HG02588 (cell line): ENCODE measurements at regions not wholly inside any gene's neighbourhood (a gene's known extent, or its start where the extent isn't known, plus 50 kb on each side); places are given as distances from the start of the nearest gene placed in this dataset.
"Not testable (repeated sequence)": the region's sequence is repeated elsewhere in the genome, so short reads cannot be mapped to it uniquely, and the experiment has no call there.

Experiments
- ATAC-seq: cut with Tn5 transposase; IDR thresholded peaks from one replicate; pipeline ENCODE4 v1.9.1; 2021; ENCODE audit warnings: mild to moderate bottlenecking, moderate library complexity; ENCODE audit not compliant: unreplicated experiment

DNA sequence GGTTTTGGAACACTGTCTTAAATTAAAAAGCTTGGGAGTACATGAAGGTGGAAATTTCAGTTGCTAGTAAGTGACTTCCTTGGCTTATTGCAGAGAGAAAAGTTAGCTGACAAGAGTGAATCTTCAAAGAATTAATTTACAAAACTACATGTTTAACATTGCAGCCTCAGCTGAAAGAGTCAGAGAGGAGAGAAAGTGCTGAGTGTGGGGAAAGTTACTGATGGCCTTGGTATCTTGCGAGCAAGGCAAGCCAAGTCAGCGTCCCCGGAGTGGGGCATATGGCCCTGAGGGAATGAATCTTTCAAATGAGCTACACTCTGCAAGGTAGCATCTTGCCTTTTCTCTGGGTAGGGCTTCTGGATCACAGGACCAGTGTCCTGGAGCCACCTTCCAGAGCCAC, 131.3 kb downstream of the LPIN1 start:
- ATAC-seq, result no peak

- ATAC-seq, result not testable (repeated sequence)
Measured at GRCh38 chr2:11885253-11885652, 138.8 kb downstream of the LPIN1 start.

- not testable (repeated sequence) for ATAC-seq
Measured at GRCh38 chr2:11886899-11887298, 140.5 kb downstream of the LPIN1 start.

DNA sequence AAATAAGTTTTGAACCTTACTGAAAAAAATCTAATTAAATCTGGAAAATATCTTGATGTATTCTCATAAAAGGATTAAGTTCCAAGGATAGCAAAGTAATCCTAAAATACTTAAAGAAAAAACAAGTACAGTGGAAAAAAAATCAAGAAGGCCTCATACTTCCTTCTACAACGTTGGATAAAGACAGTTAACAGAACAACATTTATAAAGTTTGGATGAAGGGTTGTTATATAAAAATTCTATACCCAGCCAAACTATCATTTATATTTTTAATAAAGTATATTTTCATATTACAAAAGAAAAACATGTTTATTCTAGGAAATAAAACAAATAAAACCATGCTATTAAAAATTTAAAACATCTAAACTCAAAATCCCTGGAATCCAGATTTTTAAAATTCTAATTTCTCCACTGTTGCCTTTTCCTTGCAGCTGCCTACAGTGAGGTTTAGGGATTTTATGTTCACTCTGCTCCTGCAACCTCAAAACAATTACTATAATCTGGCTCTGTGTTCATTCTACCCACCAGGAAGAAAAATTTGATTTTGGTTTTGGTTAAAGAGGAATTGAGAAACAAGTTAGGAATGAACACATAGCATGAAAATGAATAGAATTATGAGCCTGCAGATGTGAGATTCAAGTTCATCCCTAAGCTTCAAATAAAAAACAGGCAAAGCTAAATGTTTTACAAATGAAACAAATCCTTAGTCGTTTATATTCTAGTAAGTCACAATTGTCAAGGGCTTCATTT, 142.8 kb downstream of the LPIN1 start:
- ATAC-seq, result no peak

GRCh38 chr2:11889854-11890253, 143.4 kb downstream of the LPIN1 start:
- ATAC-seq, result no peak

GRCh38 chr2:11891028-11891427, 144.6 kb downstream of the LPIN1 start:
- ATAC-seq, result no peak

DNA sequence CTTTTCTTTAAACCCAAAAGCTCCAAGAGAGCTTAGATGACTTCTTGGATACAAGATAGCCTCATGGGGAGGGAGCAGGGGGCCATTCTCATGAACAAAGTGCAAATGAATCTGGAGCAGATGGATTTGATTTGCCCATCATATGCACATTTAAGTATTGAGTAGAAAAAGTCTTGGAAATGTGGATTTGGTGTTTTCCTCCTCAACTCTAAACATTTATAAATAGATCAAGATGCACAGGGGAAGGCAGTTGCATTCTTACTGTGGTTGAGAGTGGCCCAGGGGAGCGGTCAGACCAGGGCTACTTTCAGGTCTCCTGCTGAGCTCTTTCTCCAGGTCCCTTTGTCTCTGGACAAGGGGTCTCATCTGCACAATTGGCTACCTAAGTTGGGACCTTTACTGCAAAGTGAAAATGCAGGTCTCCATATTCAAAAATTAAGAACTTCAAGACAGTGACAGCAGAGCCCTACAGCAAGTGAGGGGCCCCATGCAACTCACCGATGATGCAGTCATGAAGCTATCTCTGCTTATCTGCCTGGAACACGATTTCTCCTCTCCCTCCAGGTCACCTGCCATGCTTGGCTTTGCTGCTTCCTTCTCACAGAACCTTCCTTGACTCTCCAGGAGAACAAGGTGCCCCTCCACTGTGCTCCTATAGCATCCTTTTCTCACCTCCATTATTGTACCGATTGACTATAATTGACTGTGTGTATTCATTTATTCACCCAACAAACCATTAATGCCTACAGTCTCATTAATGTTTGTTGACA, 145.4 kb downstream of the LPIN1 start:
- no peak for ATAC-seq

DNA sequence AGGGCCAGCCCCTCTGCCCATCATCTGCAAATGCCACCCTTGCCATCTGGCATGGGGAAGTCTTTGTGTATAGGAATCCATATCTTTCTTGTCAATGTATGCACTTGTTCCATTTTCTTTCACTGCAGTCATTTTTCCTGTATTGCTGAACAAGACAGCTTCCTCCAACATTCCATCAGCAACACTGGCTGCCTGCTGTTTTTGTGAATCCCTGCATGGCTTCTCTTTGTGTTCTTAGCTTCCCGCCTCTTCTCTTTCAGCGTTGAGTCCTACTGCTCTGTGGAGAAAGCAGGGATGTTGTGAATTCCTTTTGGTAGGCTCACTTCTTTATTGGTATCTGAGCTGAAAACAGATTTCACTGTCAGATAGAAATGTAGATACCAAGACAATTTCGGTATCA, 150.0 kb downstream of the LPIN1 start:
- ATAC-seq, result no peak

- no peak for ATAC-seq
Measured at GRCh38 chr2:11898576-11898975, 152.1 kb downstream of the LPIN1 start.

GRCh38 chr2:11899264-11899818, 152.9 kb downstream of the LPIN1 start:
- ATAC-seq, result no peak

DNA sequence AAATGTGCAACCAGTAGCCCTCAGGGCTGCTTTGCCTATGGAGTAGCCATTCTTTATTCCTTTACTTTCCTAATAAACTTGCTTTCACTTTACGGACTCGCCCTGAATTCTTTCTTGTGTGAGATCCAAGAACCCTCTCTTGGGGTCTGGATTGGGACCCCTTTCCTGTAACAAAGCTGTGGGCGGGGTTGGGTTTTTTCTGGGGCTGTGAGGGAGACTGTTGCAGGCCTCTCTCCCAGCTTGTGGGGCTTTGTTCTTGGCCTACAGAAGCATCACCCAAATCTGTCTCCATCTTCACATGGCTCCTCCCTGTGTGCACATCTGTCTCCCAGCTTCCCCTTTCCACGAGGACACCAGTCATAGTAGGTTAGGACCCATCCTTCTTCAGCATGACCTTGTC, 154.5 kb downstream of the LPIN1 start:
- not testable (repeated sequence) for ATAC-seq

DNA sequence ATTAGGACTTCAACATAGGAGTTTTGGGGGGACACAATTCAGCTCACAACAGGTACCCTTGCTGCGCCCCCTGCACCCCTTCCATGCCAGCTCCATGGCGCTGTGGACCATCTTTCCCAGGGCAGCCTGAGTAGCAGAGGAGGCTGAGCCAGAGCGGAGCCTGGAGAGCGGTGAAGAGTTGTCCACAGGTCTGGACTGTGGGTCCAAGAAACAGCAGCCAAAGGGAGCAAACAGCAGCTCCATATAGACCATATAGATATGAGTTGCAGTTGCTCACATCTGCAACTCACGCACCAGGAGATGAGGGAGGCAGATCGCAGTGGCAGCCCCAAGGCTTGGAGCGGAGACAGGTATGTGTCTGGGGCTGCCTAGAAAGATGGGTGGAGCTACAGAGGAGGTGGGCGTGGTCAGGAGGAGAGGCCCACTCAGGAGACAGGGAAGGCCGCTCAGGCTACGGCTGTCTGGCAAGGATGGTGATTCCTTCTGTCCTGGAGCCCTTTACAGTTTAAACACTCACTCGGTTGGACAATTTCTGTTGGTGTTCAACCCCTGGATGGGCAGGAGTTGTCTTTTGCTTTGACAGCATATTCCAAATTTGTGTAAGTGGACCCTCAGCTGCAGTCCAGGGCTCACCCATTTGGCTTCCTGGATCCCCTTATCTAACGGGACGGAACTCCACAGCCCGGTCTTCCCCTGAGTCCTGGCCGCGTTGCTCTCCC, 155.1 kb downstream of the LPIN1 start:
- no peak for ATAC-seq

DNA sequence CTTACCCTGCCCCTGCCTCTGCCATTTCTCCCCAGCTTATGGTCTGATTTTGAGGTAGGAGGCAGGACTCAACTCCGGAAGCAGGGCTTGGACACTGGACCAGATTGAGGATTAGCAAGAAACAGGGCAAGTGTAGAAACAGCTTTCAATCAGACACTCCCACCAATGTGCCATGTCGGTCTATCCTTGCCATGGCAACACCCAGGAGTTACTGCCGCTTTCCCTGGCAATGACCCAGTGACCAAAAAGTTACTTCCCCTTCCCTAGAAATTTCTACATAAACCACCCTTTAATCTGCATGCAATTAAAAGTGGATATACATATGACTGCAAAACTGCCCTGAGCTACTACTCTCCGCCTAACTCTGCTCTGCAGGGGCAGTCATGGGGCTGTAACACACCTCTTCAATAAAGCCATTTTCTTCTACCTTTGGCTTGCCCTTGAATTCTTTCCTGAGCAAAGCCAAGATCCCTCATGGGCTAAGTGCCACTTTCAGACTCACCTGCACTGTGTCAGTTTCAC, 156.7 kb downstream of the LPIN1 start:
- ATAC-seq, result no peak

DNA sequence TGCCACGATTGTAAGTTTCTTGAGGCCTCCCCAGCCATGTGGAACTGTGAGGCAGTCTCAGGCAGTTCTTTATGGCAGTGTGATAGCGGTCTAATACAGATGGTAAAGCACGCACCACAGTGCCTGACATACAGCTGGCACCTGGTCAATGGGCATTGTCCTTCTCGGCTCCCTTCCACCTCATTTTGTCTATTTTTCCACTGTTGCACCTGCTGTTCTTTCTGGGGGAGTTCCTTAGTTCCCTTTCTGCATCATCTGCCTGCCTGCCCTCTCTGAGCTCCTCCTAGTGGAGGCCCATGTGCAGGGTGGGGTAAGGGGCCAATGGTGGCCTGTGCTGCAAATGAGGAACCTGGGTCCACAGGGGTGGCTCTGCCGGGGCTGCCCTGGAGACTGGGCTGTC, 157.6 kb downstream of the LPIN1 start:
- peak; percentile 57 for ATAC-seq

GRCh38 chr2:11904941-11905340, 158.5 kb downstream of the LPIN1 start:
- ATAC-seq, result no peak

- no peak for ATAC-seq
Measured at GRCh38 chr2:11907190-11907589, 160.8 kb downstream of the LPIN1 start.

DNA sequence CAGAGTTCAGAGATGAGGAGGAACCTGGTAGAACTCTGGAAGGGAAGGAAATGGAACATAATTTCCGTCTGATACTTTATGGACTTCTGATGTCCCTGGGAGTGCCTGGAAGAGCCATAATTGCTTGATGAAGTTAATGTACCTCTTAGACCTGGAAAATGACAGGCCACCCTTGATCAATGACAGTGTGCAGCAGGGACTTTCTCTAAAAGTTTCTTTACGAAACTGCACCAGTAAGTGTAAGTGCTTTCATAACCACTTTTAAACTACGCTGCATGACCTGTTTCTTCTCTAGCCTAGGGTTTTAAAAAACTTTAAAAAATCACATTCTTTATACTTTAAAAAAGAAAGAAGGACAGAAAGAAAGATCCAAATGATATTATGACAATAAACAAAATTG, 164.5 kb downstream of the LPIN1 start:
- no peak for ATAC-seq

DNA sequence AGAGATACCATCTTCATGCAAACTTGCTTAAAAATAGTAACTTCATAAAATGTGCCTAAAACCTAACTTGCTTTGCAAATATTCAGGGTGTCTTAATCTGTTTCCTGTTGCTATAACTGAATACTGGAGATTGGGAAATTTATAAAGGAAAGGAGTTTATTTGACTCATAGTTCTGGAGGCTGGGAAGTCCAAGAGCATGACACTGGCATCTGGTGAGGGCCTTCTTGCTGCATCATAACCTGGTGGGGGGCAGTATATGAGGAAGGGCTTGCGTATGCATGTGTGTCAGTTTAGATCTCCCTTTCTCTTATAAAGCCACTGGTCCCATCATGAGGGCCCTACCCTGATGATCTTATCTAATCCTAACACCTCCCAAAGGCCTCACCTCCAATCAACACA, 166.5 kb downstream of the LPIN1 start:
- no peak for ATAC-seq

- ATAC-seq, result no peak
Measured at GRCh38 chr2:11914455-11914854, 168.0 kb downstream of the LPIN1 start.

GRCh38 chr2:11915650-11916049, 169.2 kb downstream of the LPIN1 start:
- no peak for ATAC-seq

DNA sequence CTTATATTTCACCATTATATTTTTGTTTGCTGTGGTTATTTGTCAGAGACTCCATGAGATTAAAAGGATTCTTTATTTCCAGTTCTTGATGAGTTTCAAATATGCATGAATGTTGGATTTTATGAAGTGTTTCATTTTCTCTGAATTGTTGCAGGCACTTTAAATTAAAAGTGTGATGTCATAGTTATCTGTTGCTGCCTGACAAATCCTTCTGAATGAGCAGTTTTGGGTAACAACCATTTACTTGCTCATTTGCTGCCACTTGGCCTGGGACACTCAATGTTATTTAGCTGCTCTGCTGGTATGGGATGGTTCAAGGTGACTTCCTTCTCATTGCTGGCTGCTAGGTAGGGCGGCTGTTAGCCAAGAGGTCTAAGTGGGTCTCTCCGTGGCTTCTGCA, 173.5 kb downstream of the LPIN1 start:
- ATAC-seq, result no peak
